K562 (cell line): ENCODE measurements at regions not wholly inside any gene's neighbourhood (a gene's known extent, or its start where the extent isn't known, plus 50 kb on each side); places are given as distances from the start of the nearest gene placed in this dataset.

Experiments used
- ATAC-seq: fragments of 200-7000 bp; cut with Tn5 transposase; 3 replicates; pipeline ENCODE4 v1.9.1; 2020; ENCODE audit warnings: moderate library complexity
- BruUV-seq: library from RNA; stranded (reverse); fragments of 400-500 nt; replicated peaks from 2 replicates; lab custom pipeline; 2021; lab: Mats Ljungman, UMichigan
- CTCF ChIA-PET: fragments of 300-600 bp; formaldehyde crosslinking; extraction: SDS; loops from one replicate; lab custom pipeline; 2021; ENCODE audit warnings: low intra/inter-chr PET ratio; lab: Yijun Ruan, JAX
- POLR2A ChIA-PET: fragments of 300-600, 350-650 bp; sonication (Branson Sonifier 250); formaldehyde crosslinking; extraction: SDS; loops from one replicate; lab custom pipeline; 2021; ENCODE audit warnings: antibody characterized with exemption, inconsistent platforms; lab: Yijun Ruan, JAX
- DNase-seq, 4 experiments: peaks; one replicate each; pipeline versions ENCODE4 v3.0.0 to v3.0.0-alpha.2; 2011 to 2018; ENCODE audit warnings: low spot score in 3 of 4, mixed read lengths in 3 of 4; ENCODE audit errors: extremely low read depth in 1 of 4
- FAIRE-seq: peaks from 2 replicates; lab custom pipeline; 2011; peaks lifted over from hg19 to GRCh38; lab: Jason Lieb, UNC
- H2AFZ ChIP-seq: 2 replicates; pipeline ENCODE4 v1.6.0; 2011; ENCODE audit warnings: low read depth, low read length, control low read depth, inconsistent platforms
- H3K27ac ChIP-seq: fragments of 200-600 bp; 3 replicates; pipeline ENCODE4 v1.8.0; 2011; ENCODE audit warnings: low read depth, mild to moderate bottlenecking, control low read depth, inconsistent platforms, low read length, moderate library complexity, mixed read lengths; ENCODE audit errors: extremely low read depth
- H3K27me3 ChIP-seq, 2 experiments: fragments of 300-600 bp in 1 of 2; 2 replicates in 1 of 2; 3 replicates in 1 of 2; pipeline versions ENCODE4 v1.6.0 to v1.8.0; 2011; ENCODE audit warnings: inconsistent platforms in 2 of 2, low read length in 2 of 2, mild to moderate bottlenecking in 1 of 2, mixed read lengths in 1 of 2, moderate library complexity in 1 of 2; ENCODE audit not compliant: control insufficient read depth in 2 of 2, insufficient read depth in 2 of 2
- H3K36me3 ChIP-seq: fragments of 300-600 bp; 3 replicates; pipeline ENCODE4 v1.8.0; 2011; ENCODE audit warnings: mild to moderate bottlenecking, low read length, inconsistent platforms; ENCODE audit not compliant: control insufficient read depth, insufficient read depth
- H3K4me1 ChIP-seq, 2 experiments: fragments of 200-600 bp in 1 of 2; replicated peaks in 1 of 2; 2 replicates in 1 of 2; 3 replicates in 1 of 2; pipeline versions ENCODE4 v1.5.1 to v1.8.0; 2011; ENCODE audit warnings: inconsistent platforms in 2 of 2, low read length in 2 of 2, mild to moderate bottlenecking in 1 of 2, mixed read lengths in 1 of 2, moderate library complexity in 1 of 2; ENCODE audit not compliant: control insufficient read depth in 2 of 2, insufficient read depth in 2 of 2
- H3K4me2 ChIP-seq: 2 replicates; pipeline ENCODE4 v1.6.1; 2011; ENCODE audit warnings: low read length, control low read depth, inconsistent platforms, mixed read lengths; ENCODE audit not compliant: insufficient read depth
- H3K4me3 ChIP-seq: fragments of 200-600 bp; sonication (generic), shearing (Covaris generic); 2 replicates; pipeline ENCODE4 v1.5.1; 2016; ENCODE audit warnings: control low read depth, inconsistent platforms
- H3K79me2 ChIP-seq: fragments of 200-600 bp; 3 replicates; pipeline ENCODE4 v1.8.0; 2011; ENCODE audit warnings: low read length, inconsistent platforms; ENCODE audit not compliant: control insufficient read depth, insufficient read depth
- H3K9ac ChIP-seq, 2 experiments: 2 replicates each; pipeline versions ENCODE4 v1.6.0 to v1.6.1; 2011; ENCODE audit warnings: low read depth in 2 of 2, low read length in 2 of 2, control low read depth in 1 of 2, inconsistent platforms in 1 of 2, mild to moderate bottlenecking in 1 of 2, mixed read lengths in 1 of 2; ENCODE audit not compliant: insufficient read depth in 1 of 2
- H3K9me1 ChIP-seq: one replicate; pipeline ENCODE4 v1.6.0; 2011; ENCODE audit warnings: inconsistent platforms, mild to moderate bottlenecking, low read length, moderate library complexity; ENCODE audit not compliant: control insufficient read depth, insufficient read depth
- H3K9me3 ChIP-seq: replicated peaks from 2 replicates; pipeline ENCODE4 v1.5.1; 2011; ENCODE audit warnings: low read depth, low read length, inconsistent platforms; ENCODE audit not compliant: control insufficient read depth, insufficient read depth
- H4K20me1 ChIP-seq: replicated peaks from 2 replicates; pipeline ENCODE4 v1.6.1; 2011; ENCODE audit warnings: low read length, inconsistent platforms, mixed read lengths; ENCODE audit not compliant: control insufficient read depth, insufficient read depth
- FOS ChIP-seq: IDR thresholded peaks from 3 replicates; pipeline ENCODE4 v1.6.1; 2011; ENCODE audit not compliant: insufficient read length; ENCODE audit errors: extremely low read depth
- GTF3C2 ChIP-seq: IDR thresholded peaks from 3 replicates; pipeline ENCODE4 v1.6.1; 2011; ENCODE audit warnings: borderline replicate concordance, mild to moderate bottlenecking, moderate library complexity; ENCODE audit not compliant: insufficient read length; ENCODE audit errors: extremely low read depth
- JUN ChIP-seq, 2 experiments: sonication (generic) in 1 of 2; formaldehyde crosslinking in 1 of 2; IDR thresholded peaks; 2 replicates each; pipeline versions ENCODE4 v1.6.1 to v1.8.0; 2012 to 2022; ENCODE audit warnings: borderline replicate concordance in 2 of 2, mild to moderate bottlenecking in 2 of 2, improper control_type of control experiment in 1 of 2, low read depth in 1 of 2, low read length in 1 of 2, missing genetic modification reagents in 1 of 2
- NR2C2 ChIP-seq, 2 experiments: fragments of 200-800 bp in 1 of 2; sonication (Bioruptor generic) in 1 of 2; sonication (generic) in 1 of 2; formaldehyde crosslinking in 1 of 2; IDR thresholded peaks; 2 replicates each; pipeline versions ENCODE4 v1.6.1 to v1.8.0; 2016 to 2022; ENCODE audit warnings: mild to moderate bottlenecking in 1 of 2, missing compliant biosample characterization in 1 of 2, missing genetic modification characterization in 1 of 2, missing genetic modification reagents in 1 of 2
- RFX5 ChIP-seq: IDR thresholded peaks from 2 replicates; pipeline ENCODE4 v1.6.1; 2011; ENCODE audit warnings: low read depth, mild to moderate bottlenecking, improper control_type of control experiment, low read length
- TAF9B ChIP-seq: fragments of 450-650 bp; IDR thresholded peaks from 2 replicates; pipeline ENCODE4 v1.6.1; 2018; ENCODE audit warnings: mild to moderate bottlenecking; ENCODE audit not compliant: partially characterized antibody
- TCF7 ChIP-seq: sonication (generic); IDR thresholded peaks from 2 replicates; pipeline ENCODE4 v1.6.1; 2016; ENCODE audit warnings: antibody characterized with exemption, borderline replicate concordance
- TCFL5 ChIP-seq: fragments of 250-450 bp; sonication (Bioruptor Pico); conservative IDR thresholded peaks from 2 replicates; pipeline ENCODE4 v1.6.1; 2021; ENCODE audit warnings: mild to moderate bottlenecking, moderate library complexity, matching md5 sums
- TEAD4 ChIP-seq, 2 experiments: sonication (generic) in 1 of 2; formaldehyde crosslinking in 1 of 2; IDR thresholded peaks; 2 replicates each; pipeline versions ENCODE4 v1.6.1 to v1.8.0; 2012 to 2022; ENCODE audit warnings: borderline replicate concordance in 1 of 2, inconsistent platforms in 1 of 2, low read length in 1 of 2, mild to moderate bottlenecking in 1 of 2, missing genetic modification reagents in 1 of 2
- ZBTB34 ChIP-seq: fragments of 250-450 bp; sonication (Bioruptor Pico); IDR thresholded peaks from 2 replicates; pipeline ENCODE4 v1.8.0; 2021; ENCODE audit warnings: mild to moderate bottlenecking, moderate library complexity
- ZFX ChIP-seq: sonication (generic); formaldehyde crosslinking; IDR thresholded peaks from 2 replicates; pipeline ENCODE4 v1.8.0; 2022; ENCODE audit warnings: mild to moderate bottlenecking, missing genetic modification reagents, moderate library complexity
- ZNF197 ChIP-seq: fragments of 200-800 bp; sonication (Bioruptor generic); IDR thresholded peaks from 2 replicates; pipeline ENCODE4 v1.6.1; 2016; ENCODE audit warnings: low read depth, missing genetic modification characterization, missing compliant biosample characterization
- WGBS: fragments of 100-300 bp; shearing (Covaris generic); methylation state at CpG from one replicate; pipeline ENCODE4 v1.1.6; 2016; ENCODE audit warnings: low coverage, mixed read lengths; ENCODE audit not compliant: insufficient coverage; ENCODE audit errors: missing lambda C conversion rate; 5-methylcytosine and 5-hydroxymethylcytosine counted together
- in situ Hi-C: fragments of 300-500 bp; cut with MboI; formaldehyde crosslinking; loops from 4 replicates; pipeline ENCODE4 v1.15.0; 2018; ENCODE audit warnings: inconsistent platforms, mixed read lengths
- intact Hi-C: fragments of 100-400 bp; cut with micrococcal nuclease; formaldehyde crosslinking; loops from 2 replicates; pipeline ENCODE4 v1.14.2; 2022

- CTCF ChIA-PET, result no interaction called here
- 34% methylated on average over 15 of the region's 15 CpGs for WGBS
- in situ Hi-C loops, result no loop called here
- TF ChIP-seq TCFL5, result no peak
- no peak for TF ChIP-seq ZBTB34 (CRISPR knock-in tag)
- no peak for TF ChIP-seq TCF7
- no peak for TF ChIP-seq RFX5
- TF ChIP-seq TAF9B, result no peak
- no peak for TF ChIP-seq ZFX (CRISPR knock-in tag)
- no peak for TF ChIP-seq JUN (IDR thresholded peaks at IDR 0.05; ENCODE audit: borderline replicate concordance, low read depth, low read length)
- TF ChIP-seq JUN (CRISPR knock-in tag; IDR thresholded peaks at IDR 0.05; ENCODE audit: borderline replicate concordance), result no peak
- no peak for TF ChIP-seq TEAD4 (IDR thresholded peaks at IDR 0.05; ENCODE audit: low read length)
- no peak for TF ChIP-seq TEAD4 (CRISPR knock-in tag; IDR thresholded peaks at IDR 0.05; ENCODE audit: borderline replicate concordance)
- TF ChIP-seq FOS, result no peak
- TF ChIP-seq NR2C2 (CRISPR knock-in tag; IDR thresholded peaks at IDR 0.05), result no peak
- TF ChIP-seq NR2C2 (tag; IDR thresholded peaks at IDR 0.05), result no peak
- no peak for TF ChIP-seq ZNF197 (CRISPR knock-in tag)
- no peak for TF ChIP-seq GTF3C2
These were observed 86.1 kb upstream of the WNT7B start for GRCh38 chr22:46062971-46063631.

More at GRCh38 chr22:46062971-46063631, 86.1 kb upstream of the WNT7B start:
- POLR2A ChIA-PET, result interaction anchor here (0.6 kb wide), 1 partner anchor 35 kb away, joined by 3 read pairs; no protein-coding TSS in a partner anchor
- FAIRE-seq (no peak), DNase-seq (no peak), ATAC-seq (no peak)
- Histone ChIP-seq H2AFZ (no peak overlapping the region), H3K27ac (no peak overlapping the region), H3K9ac (no peak overlapping the region; a peak in 1 of 4 replicates), H3K9me1 (no peaks in the 10 kb centered on the region), H3K4me2 (no peak overlapping the region), H3K36me3 (no peaks in the 10 kb centered on the region), H3K27me3 (peaks cover 0 to 14% of the 10 kb centered on the region in 2 experiments; a peak in 3 of 5 replicates), H3K4me1 (peaks cover 0 to 16% of the 10 kb centered on the region in 2 experiments; a peak in 3 of 5 replicates), H4K20me1 (no peaks in the 10 kb centered on the region), H3K79me2 (no peaks in the 10 kb centered on the region), H3K4me3 (no peak overlapping the region), H3K9me3 (no peaks in the 10 kb centered on the region)
- intact Hi-C loops, result no loop called here
- no TSS peak for BruUV-seq
